Lower leg skin (tissue), 4 donors: ENCODE measurements at regions not wholly inside any gene's neighbourhood (a gene's known extent, or its start where the extent isn't known, plus 50 kb on each side); places are given as distances from the start of the nearest gene placed in this dataset.

Experiments used
- DNase-seq, 2 donors: peaks; one replicate each; pipeline ENCODE4 v3.0.0-alpha.2; 2019; ENCODE audit warnings: low spot score in 2 of 2
- H3K4me3 ChIP-seq: fragments of 200-600 bp; sonication (generic); 2 replicates; pipeline ENCODE4 v1.5.1; 2017; ENCODE audit warnings: mild to moderate bottlenecking, low read depth; ENCODE audit not compliant: poor library complexity, severe bottlenecking
- CTCF ChIP-seq, 3 donors: fragments of 450-650 bp; IDR thresholded peaks; one replicate each; pipeline ENCODE4 v1.5.1; 2016; ENCODE audit warnings: antibody characterized with exemption in 3 of 3, mild to moderate bottlenecking in 3 of 3, moderate library complexity in 2 of 3
- POLR2A ChIP-seq, 2 donors: fragments of 450-650 bp; IDR thresholded peaks; one replicate each; pipeline ENCODE4 v1.6.1; 2016 to 2017; ENCODE audit warnings: antibody characterized with exemption in 2 of 2, mild to moderate bottlenecking in 1 of 2, moderate library complexity in 1 of 2
- WGBS, 2 donors: methylation state at CpG; one replicate each; pipeline ENCODE4 v1.1.5; 2018; 5-methylcytosine and 5-hydroxymethylcytosine counted together
- intact Hi-C: fragments of 100-400 bp; cut with DNase I; formaldehyde crosslinking; loops from one replicate; pipeline ENCODE4 v1.15.0; 2023; ENCODE audit warnings: low total_unique reads

- DNase-seq, result no peak
- intact Hi-C loops, result no loop called here
- TF ChIP-seq CTCF (IDR thresholded peaks at IDR 0.05) (no peak), POLR2A (IDR thresholded peaks at IDR 0.05) (no peak)
- H3K4me3 ChIP-seq, result no peak overlapping the region
- 58 to 85% methylated on average over 2 of the region's 2 CpGs for WGBS, 2 donors
Measured at GRCh38 chr13:65054277-65054676, 2175.9 kb downstream of the PCDH9 start.

- WGBS, 2 donors, result 87 to 97% methylated on average over 1 of the region's 1 CpG
- no peak for DNase-seq
- no peak overlapping the region for H3K4me3 ChIP-seq
- no peak for TF ChIP-seq POLR2A (IDR thresholded peaks at IDR 0.05)
- TF ChIP-seq CTCF (IDR thresholded peaks at IDR 0.05), result no peak
- intact Hi-C loops, result no loop called here
Measured at GRCh38 chr13:65036999-65037398, 2193.1 kb downstream of the PCDH9 start.

GRCh38 chr13:65035302-65035701, 2194.8 kb downstream of the PCDH9 start:
- intact Hi-C loops, result no loop called here
- no peak for DNase-seq
- no peak for TF ChIP-seq POLR2A (IDR thresholded peaks at IDR 0.05)
- no peak for TF ChIP-seq CTCF (IDR thresholded peaks at IDR 0.05)

GRCh38 chr13:65034266-65034665, 2195.9 kb downstream of the PCDH9 start:
- TF ChIP-seq POLR2A (IDR thresholded peaks at IDR 0.05) (no peak), CTCF (IDR thresholded peaks at IDR 0.05) (no peak)
- DNase-seq, result peak in 1 of 2 donors; percentile 76
- intact Hi-C loops, result no loop called here
- no peak overlapping the region for H3K4me3 ChIP-seq
- WGBS, 2 donors, result 94% methylated on average over 17 to 22 of the region's 22 CpGs

More at GRCh38 chr13:65035302-65035701, 2194.8 kb downstream of the PCDH9 start:
- H3K4me3 ChIP-seq, result no peak overlapping the region

GRCh38 chr13:65032825-65033224, 2197.3 kb downstream of the PCDH9 start:
- no peak overlapping the region for H3K4me3 ChIP-seq
- WGBS, 2 donors, result 88 to 90% methylated on average over 2 of the region's 2 CpGs
- peak in 1 of 2 donors; percentile 62 for DNase-seq
- TF ChIP-seq POLR2A (IDR thresholded peaks at IDR 0.05) (no peak), CTCF (IDR thresholded peaks at IDR 0.05) (no peak)
- intact Hi-C loops, result no loop called here

- intact Hi-C loops, result no loop called here
- DNase-seq, result no peak
- no peak for TF ChIP-seq CTCF (IDR thresholded peaks at IDR 0.05)
- TF ChIP-seq POLR2A (IDR thresholded peaks at IDR 0.05), result no peak
- WGBS, 2 donors, result 92 to 93% methylated on average over 1 of the region's 1 CpG
- H3K4me3 ChIP-seq, result no peak overlapping the region
Measured at GRCh38 chr13:65028101-65028500, 2202.0 kb downstream of the PCDH9 start.
